BLaER1 (cell line): ENCODE measurements at regions not wholly inside any gene's neighbourhood (a gene's known extent, or its start where the extent isn't known, plus 50 kb on each side); places are given as distances from the start of the nearest gene placed in this dataset.

ENCODE experiments used
- H3K27ac ChIP-seq: shearing (Covaris generic); formaldehyde crosslinking; 2 replicates; pipeline ENCODE4 v1.8.1; 2022
- H3K27me3 ChIP-seq: shearing (Covaris generic); formaldehyde crosslinking; 2 replicates; pipeline ENCODE4 v1.8.1; 2022
- H3K36me3 ChIP-seq: shearing (Covaris generic); formaldehyde crosslinking; 2 replicates; pipeline ENCODE4 v1.8.1; 2022
- H3K4me1 ChIP-seq: shearing (Covaris generic); formaldehyde crosslinking; 2 replicates; pipeline ENCODE4 v1.8.1; 2022
- H3K4me2 ChIP-seq: shearing (Covaris generic); formaldehyde crosslinking; 2 replicates; pipeline ENCODE4 v1.8.1; 2022
- H3K4me3 ChIP-seq: shearing (Covaris generic); formaldehyde crosslinking; 2 replicates; pipeline ENCODE4 v1.8.1; 2022
- H3K9ac ChIP-seq: shearing (Covaris generic); formaldehyde crosslinking; 2 replicates; pipeline ENCODE4 v1.8.1; 2022
- H3K9me3 ChIP-seq: shearing (Covaris generic); formaldehyde crosslinking; 2 replicates; pipeline ENCODE4 v1.8.1; 2022
- H4K20me1 ChIP-seq: shearing (Covaris generic); formaldehyde crosslinking; 2 replicates; pipeline ENCODE4 v1.8.1; 2022
- Cebpa-rat ChIP-seq: shearing (Covaris generic); IDR thresholded peaks from 2 replicates; pipeline ENCODE4 v1.8.1; 2022

DNA sequence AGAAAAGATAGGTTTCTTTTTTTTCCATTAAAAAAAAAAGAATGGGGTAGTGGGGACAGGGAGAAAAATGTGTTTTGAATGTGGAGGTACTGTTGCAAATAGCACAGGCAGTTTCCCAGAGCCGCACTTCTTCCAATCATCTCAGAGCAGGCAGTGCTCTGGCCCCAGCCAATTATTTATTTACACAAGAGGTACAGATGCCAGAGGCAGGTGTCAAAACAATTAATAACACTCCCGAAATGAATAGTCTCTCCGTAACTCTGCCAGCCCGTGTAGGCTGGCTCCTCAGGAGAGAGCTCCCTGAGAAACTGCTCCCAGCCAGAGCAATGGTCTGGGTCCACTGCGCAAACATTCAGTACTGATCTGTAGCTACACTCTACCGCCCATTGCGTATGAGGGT is 130.8 kb upstream of the IL1RAPL2 start:
- no peak overlapping the region for H3K4me3 ChIP-seq
- H3K36me3 ChIP-seq: no peaks in the 10 kb centered on the region
- no peak overlapping the region for H3K27ac ChIP-seq
- no peaks in the 10 kb centered on the region for H4K20me1 ChIP-seq
- peaks cover 12% of the 10 kb centered on the region; the same call in 1 of the 2 replicates for H3K4me1 ChIP-seq
- H3K9me3 ChIP-seq: no peaks in the 10 kb centered on the region
- no peak overlapping the region for H3K9ac ChIP-seq
- no peak for TF ChIP-seq Cebpa-rat
- peak overlapping the region; percentile 11; the same call in 1 of the 2 replicates for H3K4me2 ChIP-seq
- no peaks in the 10 kb centered on the region for H3K27me3 ChIP-seq

DNA sequence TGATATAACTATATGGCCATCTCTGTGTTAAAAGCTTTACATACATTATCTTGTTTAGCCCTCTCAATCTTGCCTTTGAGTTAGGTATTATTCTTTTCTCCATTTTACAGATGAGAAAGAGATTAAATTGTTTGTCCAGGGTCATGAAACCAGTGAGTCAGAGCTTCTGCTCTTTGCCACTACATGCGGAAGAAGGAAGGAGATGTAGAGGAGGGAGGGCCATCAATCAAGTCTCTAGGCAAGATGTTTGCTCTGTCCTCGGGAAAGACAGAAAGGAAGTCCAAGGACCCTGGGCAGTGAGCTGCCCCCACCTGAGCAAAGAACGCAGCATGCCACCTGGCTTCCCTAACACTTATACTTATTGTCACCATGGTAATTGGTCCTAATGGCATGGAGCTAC is 133.7 kb upstream of the IL1RAPL2 start:
- H3K27me3 ChIP-seq: no peaks in the 10 kb centered on the region
- no peak overlapping the region for H3K4me3 ChIP-seq
- no peak for TF ChIP-seq Cebpa-rat
- H4K20me1 ChIP-seq: no peaks in the 10 kb centered on the region
- no peaks in the 10 kb centered on the region for H3K9me3 ChIP-seq
- H3K4me2 ChIP-seq: no peak overlapping the region
- no peaks in the 10 kb centered on the region for H3K36me3 ChIP-seq
- no peak overlapping the region for H3K27ac ChIP-seq
- H3K9ac ChIP-seq: no peak overlapping the region
- H3K4me1 ChIP-seq: peaks cover 12% of the 10 kb centered on the region; the same call in 1 of the 2 replicates

DNA sequence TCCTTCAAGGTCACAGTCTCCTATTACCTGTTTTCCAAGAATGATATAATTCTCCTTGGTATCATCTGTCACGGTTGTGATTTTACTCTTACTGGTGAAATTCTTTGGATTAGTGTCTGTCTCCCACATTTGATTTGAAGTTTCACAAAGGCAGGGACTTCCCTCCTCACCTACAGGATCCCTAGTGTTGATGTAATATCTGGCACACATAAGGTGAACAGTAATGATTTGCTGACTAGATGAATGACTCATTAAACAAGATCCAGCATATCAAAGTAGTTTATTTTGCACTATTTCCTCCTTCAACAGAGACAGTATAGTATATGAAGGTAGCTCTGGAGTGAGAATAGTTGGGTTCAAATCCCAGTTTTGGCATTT is 135.3 kb upstream of the IL1RAPL2 start:
- no peaks in the 10 kb centered on the region for H3K36me3 ChIP-seq
- H3K27ac ChIP-seq: no peak overlapping the region
- no peak for TF ChIP-seq Cebpa-rat
- H4K20me1 ChIP-seq: no peaks in the 10 kb centered on the region
- H3K9ac ChIP-seq: no peak overlapping the region
- H3K4me1 ChIP-seq: 0 out of 2 replicates have a peak, but pooled peaks cover 7% of the 10 kb centered on the region
- no peaks in the 10 kb centered on the region for H3K27me3 ChIP-seq
- no peak overlapping the region for H3K4me3 ChIP-seq
- H3K4me2 ChIP-seq: no peak overlapping the region
- H3K9me3 ChIP-seq: no peaks in the 10 kb centered on the region

DNA sequence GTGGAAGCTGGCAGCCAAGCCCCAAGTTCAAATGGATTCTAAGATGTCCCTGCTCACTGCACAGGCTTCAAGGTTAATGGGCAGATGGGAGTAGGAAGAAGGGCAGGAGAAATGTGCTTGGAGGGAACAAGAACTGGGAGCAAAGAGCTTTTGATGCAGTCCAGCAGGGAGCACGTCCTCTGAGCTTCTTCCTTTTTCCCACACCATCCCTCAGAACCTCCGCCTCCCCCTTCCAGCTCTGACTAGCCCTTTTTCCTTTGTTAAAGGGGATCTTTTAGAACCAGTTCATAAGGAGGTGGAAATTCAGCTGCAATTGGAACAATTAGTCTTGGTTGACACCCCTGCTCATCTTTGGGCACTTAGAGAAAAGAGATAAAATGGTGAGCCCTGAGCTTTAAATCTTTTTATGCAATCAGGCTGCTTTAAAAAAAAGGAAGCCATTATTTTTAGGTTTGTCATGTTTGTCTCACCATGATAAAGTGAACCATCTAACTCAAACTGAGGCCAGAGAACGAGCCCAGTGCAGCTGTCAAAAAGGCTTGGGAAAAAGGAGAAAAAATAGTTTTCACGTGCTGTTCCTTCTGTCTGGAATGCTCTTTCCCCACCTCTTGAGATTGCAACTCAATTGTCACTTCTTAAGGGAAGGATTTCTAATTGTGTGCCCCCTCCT is 135.8 kb upstream of the IL1RAPL2 start:
- Histone ChIP-seq H3K27ac (no peak overlapping the region), H3K9ac (no peak overlapping the region), H3K27me3 (no peaks in the 10 kb centered on the region), H3K4me2 (no peak overlapping the region), H3K4me1 (0 out of 2 replicates have a peak, but pooled peaks cover 6% of the 10 kb centered on the region), H4K20me1 (no peaks in the 10 kb centered on the region), H3K9me3 (no peaks in the 10 kb centered on the region), H3K36me3 (no peaks in the 10 kb centered on the region), H3K4me3 (no peak overlapping the region)
- no peak for TF ChIP-seq Cebpa-rat

DNA sequence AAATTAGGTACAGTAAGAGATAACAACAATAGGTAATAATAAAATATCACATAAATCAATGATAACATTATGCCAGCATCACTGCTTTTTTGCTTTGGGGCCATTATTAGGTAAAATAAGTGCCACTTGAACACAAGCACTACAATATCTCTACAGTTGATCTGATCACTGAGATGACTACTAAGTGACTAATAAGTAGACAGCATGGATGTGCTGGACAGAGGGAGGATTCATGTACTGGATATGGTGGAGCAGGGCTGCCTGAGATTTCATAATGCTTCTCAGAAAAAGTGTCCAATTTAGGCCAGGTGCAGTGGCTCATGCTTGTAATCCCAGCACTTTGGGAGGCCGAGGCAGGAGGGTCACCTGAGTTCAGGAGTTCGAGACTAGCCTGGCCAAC is 137.8 kb upstream of the IL1RAPL2 start:
- no peaks in the 10 kb centered on the region for H3K9me3 ChIP-seq
- no peaks in the 10 kb centered on the region for H4K20me1 ChIP-seq
- H3K36me3 ChIP-seq: no peaks in the 10 kb centered on the region
- H3K4me1 ChIP-seq: no peaks in the 10 kb centered on the region
- no peaks in the 10 kb centered on the region for H3K27me3 ChIP-seq
- H3K4me2 ChIP-seq: no peak overlapping the region
- no peak overlapping the region for H3K9ac ChIP-seq
- TF ChIP-seq Cebpa-rat: no peak
- H3K4me3 ChIP-seq: no peak overlapping the region
- no peak overlapping the region for H3K27ac ChIP-seq

DNA sequence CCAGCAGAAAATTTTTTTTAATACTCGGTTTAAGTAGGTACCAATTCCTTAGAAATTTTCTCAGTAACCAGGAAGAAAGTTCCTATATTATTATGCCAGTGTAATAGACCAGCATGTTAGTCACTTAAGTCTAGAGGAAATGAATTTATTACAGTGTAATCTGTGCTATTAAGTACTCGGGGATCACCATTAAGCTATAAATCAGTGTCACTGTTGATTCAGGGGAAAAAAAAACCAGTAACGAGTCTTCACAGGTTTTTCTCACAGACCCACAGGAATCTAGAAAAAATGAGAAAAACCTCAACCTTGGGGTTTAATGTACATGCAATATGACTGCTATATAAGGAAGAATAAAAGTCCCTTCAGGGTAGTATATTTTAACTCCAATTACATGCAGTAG is 138.3 kb upstream of the IL1RAPL2 start:
- Histone ChIP-seq H3K4me1 (no peaks in the 10 kb centered on the region), H3K27me3 (no peaks in the 10 kb centered on the region), H3K36me3 (no peaks in the 10 kb centered on the region), H3K9ac (no peak overlapping the region), H4K20me1 (no peaks in the 10 kb centered on the region), H3K4me3 (no peak overlapping the region), H3K27ac (no peak overlapping the region), H3K9me3 (no peaks in the 10 kb centered on the region), H3K4me2 (no peak overlapping the region)
- no peak for TF ChIP-seq Cebpa-rat

DNA sequence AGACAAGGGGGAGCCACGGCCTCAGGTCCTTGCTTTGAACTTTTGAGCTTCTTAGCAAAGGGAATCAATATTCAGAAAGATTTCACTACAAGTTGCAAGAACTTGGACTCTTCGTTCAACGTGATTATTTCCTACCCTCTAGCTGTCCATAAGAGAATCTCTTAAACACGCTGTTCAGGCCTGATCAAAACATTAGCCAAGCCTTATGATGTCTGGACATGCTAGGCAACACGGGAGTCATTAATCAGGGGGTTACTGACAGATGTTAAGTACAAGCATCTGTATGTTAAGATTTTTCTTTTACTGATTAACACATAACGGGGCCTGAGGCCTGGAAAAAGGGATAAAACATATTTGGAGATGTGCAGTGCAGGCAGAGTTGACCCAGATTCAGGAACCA is 138.9 kb upstream of the IL1RAPL2 start:
- Histone ChIP-seq H3K27ac (no peak overlapping the region), H3K4me2 (no peak overlapping the region), H3K36me3 (no peaks in the 10 kb centered on the region), H3K9ac (no peak overlapping the region), H3K27me3 (no peaks in the 10 kb centered on the region), H3K9me3 (no peaks in the 10 kb centered on the region), H4K20me1 (no peaks in the 10 kb centered on the region), H3K4me1 (peaks cover 2% of the 10 kb centered on the region), H3K4me3 (no peak overlapping the region)
- TF ChIP-seq Cebpa-rat: no peak

DNA sequence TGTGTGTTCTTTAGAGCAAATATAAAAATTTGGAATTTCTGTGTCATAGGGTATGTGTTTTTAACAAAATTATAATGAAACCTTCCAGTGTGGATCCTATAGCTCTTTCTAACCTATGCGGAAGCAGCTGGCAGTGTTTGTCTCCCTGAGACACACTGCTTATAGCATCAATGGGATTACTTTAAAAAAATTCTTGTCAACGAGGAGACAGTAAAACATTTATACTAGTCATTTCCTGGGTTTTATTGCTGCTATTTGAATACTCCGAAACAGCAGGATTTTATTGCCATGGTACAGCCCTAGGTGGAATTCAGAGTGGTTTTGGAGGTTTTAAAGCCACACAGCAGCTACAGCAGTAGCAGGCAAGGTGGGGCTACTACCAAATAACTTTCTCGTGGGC is 145.1 kb upstream of the IL1RAPL2 start:
- H4K20me1 ChIP-seq: no peaks in the 10 kb centered on the region
- H3K9ac ChIP-seq: no peak overlapping the region
- H3K4me1 ChIP-seq: peaks cover 14% of the 10 kb centered on the region
- H3K27ac ChIP-seq: no peak overlapping the region
- H3K27me3 ChIP-seq: no peaks in the 10 kb centered on the region
- peak overlapping the region; percentile 39 for H3K4me2 ChIP-seq
- no peaks in the 10 kb centered on the region for H3K36me3 ChIP-seq
- peaks cover 10% of the 10 kb centered on the region; the same call in 1 of the 2 replicates for H3K9me3 ChIP-seq
- TF ChIP-seq Cebpa-rat: no peak
- no peak overlapping the region for H3K4me3 ChIP-seq

DNA sequence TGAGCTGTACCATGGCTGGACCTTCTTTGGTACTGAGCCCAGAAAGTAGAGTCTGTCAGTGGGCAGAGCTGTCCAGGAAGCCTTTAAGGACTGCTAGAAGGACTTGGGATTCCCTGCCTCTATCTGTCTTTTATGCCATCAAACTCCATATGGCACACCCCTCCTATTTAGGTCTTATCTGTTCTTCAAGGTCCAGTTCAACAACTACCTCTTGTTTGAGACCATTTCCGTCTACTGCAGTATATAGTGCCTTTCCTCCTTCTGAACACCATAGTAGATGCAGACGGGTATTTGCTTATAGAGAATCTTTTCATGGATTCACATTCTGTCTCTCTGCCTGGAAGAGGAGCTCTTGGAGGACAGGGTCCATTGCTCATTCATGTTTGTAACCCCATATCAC is 146.1 kb upstream of the IL1RAPL2 start:
- no peak for TF ChIP-seq Cebpa-rat
- H3K4me2 ChIP-seq: no peak overlapping the region
- H3K36me3 ChIP-seq: no peaks in the 10 kb centered on the region
- H4K20me1 ChIP-seq: no peaks in the 10 kb centered on the region
- H3K27me3 ChIP-seq: no peaks in the 10 kb centered on the region
- H3K9me3 ChIP-seq: peaks cover 10% of the 10 kb centered on the region; the same call in 1 of the 2 replicates
- H3K27ac ChIP-seq: no peak overlapping the region
- peaks cover 14% of the 10 kb centered on the region for H3K4me1 ChIP-seq
- H3K9ac ChIP-seq: no peak overlapping the region
- no peak overlapping the region for H3K4me3 ChIP-seq

DNA sequence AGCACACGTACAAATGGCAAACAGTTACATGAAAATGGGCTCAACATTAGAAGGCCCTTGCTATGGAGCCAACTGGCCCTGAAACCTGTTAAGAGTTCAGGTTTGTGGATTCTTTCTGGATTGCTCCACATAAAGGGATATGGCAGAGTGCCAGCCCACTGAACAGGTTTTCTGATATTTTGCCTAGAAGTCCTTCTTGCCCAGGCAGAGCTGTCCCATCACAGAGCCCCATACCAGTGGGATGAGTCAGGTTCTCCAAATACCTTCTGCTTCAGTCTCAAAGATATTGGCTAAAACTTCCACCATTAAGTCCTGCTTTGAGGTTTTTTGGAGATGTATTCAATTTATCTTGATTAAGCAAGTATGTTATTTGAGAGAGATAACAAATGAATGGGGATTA is 146.8 kb upstream of the IL1RAPL2 start:
- no peak overlapping the region for H3K4me2 ChIP-seq
- peaks cover 14% of the 10 kb centered on the region for H3K4me1 ChIP-seq
- no peak overlapping the region for H3K4me3 ChIP-seq
- H3K36me3 ChIP-seq: no peaks in the 10 kb centered on the region
- no peaks in the 10 kb centered on the region for H3K27me3 ChIP-seq
- no peak overlapping the region for H3K27ac ChIP-seq
- no peaks in the 10 kb centered on the region for H4K20me1 ChIP-seq
- no peak overlapping the region for H3K9ac ChIP-seq
- TF ChIP-seq Cebpa-rat: no peak
- H3K9me3 ChIP-seq: peaks cover 10% of the 10 kb centered on the region; the same call in 1 of the 2 replicates

DNA sequence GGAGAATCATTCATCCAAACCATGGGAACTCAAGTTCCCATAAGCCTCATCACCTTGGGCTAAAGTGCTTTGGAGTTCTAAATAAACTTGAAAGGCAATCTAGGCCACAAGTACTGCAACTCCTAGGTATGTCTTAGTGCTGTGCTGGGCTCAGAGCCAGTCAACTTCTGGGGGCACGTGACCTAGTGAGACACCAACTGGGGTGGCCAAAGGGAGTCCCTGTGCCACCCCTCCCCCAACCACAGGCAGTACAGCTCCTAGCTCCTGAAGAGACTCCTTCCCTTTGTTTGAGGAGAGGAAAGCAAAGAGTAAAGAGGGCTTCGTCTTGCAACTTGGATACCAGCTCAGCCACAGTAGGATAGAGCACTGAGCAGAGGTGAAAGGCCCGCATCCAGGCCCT is 154.2 kb upstream of the IL1RAPL2 start:
- H4K20me1 ChIP-seq: no peaks in the 10 kb centered on the region
- H3K4me3 ChIP-seq: no peak overlapping the region
- TF ChIP-seq Cebpa-rat: no peak
- no peak overlapping the region for H3K27ac ChIP-seq
- no peaks in the 10 kb centered on the region; the same call in 1 of the 2 replicates for H3K9me3 ChIP-seq
- H3K4me2 ChIP-seq: no peak overlapping the region
- no peaks in the 10 kb centered on the region for H3K27me3 ChIP-seq
- H3K9ac ChIP-seq: no peak overlapping the region
- no peaks in the 10 kb centered on the region for H3K4me1 ChIP-seq
- no peaks in the 10 kb centered on the region for H3K36me3 ChIP-seq
